C4-2B (cell line): ENCODE measurements at regions not wholly inside any gene's neighbourhood (a gene's known extent, or its start where the extent isn't known, plus 50 kb on each side); places are given as distances from the start of the nearest gene placed in this dataset.
"Not testable (repeated sequence)": the region's sequence is repeated elsewhere in the genome, so short reads cannot be mapped to it uniquely, and the experiment has no call there.

ENCODE experiments used
- CTCF ChIP-seq: fragments of 450-650 bp; conservative IDR thresholded peaks from 2 replicates; pipeline ENCODE4 v1.5.1; 2017; ENCODE audit warnings: mild to moderate bottlenecking
- ZFX ChIP-seq: fragments of 450-650 bp; IDR thresholded peaks from 2 replicates; pipeline ENCODE4 v1.6.1; 2017

- TF ChIP-seq ZFX, CTCF: not testable (repeated sequence)
Observed at GRCh38 chr18:14239224-14239623, 107.0 kb upstream of the ZNF519 start.
